Ishikawa (cell line): ENCODE measurements at regions not wholly inside any gene's neighbourhood (a gene's known extent, or its start where the extent isn't known, plus 50 kb on each side); places are given as distances from the start of the nearest gene placed in this dataset.

Source experiments
- CEBPB ChIP-seq: IDR thresholded peaks from 2 replicates; pipeline ENCODE4 v1.6.1; 2012
- CREB1 ChIP-seq: IDR thresholded peaks from 2 replicates; pipeline ENCODE4 v1.6.1; 2012; ENCODE audit warnings: low read depth
- EGR1 ChIP-seq: IDR thresholded peaks from 2 replicates; pipeline ENCODE4 v1.6.1; 2012
- EP300 ChIP-seq: IDR thresholded peaks from 2 replicates; pipeline ENCODE4 v1.6.1; 2012; ENCODE audit warnings: borderline replicate concordance
- FOXM1 ChIP-seq: IDR thresholded peaks from 2 replicates; pipeline ENCODE4 v1.6.1; 2012; ENCODE audit warnings: low read depth, borderline replicate concordance
- MAX ChIP-seq: IDR thresholded peaks from 2 replicates; pipeline ENCODE4 v1.6.1; 2012
- NFIC ChIP-seq: IDR thresholded peaks from 2 replicates; pipeline ENCODE4 v1.6.1; 2012
- RAD21 ChIP-seq: IDR thresholded peaks from 2 replicates; pipeline ENCODE4 v1.6.1; 2012; ENCODE audit warnings: low read depth
- REST ChIP-seq: IDR thresholded peaks from 2 replicates; pipeline ENCODE4 v1.6.1; 2012; ENCODE audit warnings: low read depth, mild to moderate bottlenecking
- TAF1 ChIP-seq: IDR thresholded peaks from 2 replicates; pipeline ENCODE4 v1.6.1; 2012; ENCODE audit warnings: low read depth, mild to moderate bottlenecking
- TCF12 ChIP-seq: IDR thresholded peaks from 2 replicates; pipeline ENCODE4 v1.6.1; 2012; ENCODE audit warnings: low read depth
- TEAD4 ChIP-seq: IDR thresholded peaks from 2 replicates; pipeline ENCODE4 v1.6.1; 2012
- YY1 ChIP-seq: IDR thresholded peaks from 2 replicates; pipeline ENCODE4 v1.6.1; 2012; ENCODE audit warnings: low read depth
- ZBTB7A ChIP-seq: IDR thresholded peaks from 2 replicates; pipeline ENCODE4 v1.6.1; 2012; ENCODE audit warnings: low read depth
- TF ChIP-seq, protein P1 (sequence below): IDR thresholded peaks from 2 replicates; pipeline ENCODE4 v1.6.1; 2012

DNA sequence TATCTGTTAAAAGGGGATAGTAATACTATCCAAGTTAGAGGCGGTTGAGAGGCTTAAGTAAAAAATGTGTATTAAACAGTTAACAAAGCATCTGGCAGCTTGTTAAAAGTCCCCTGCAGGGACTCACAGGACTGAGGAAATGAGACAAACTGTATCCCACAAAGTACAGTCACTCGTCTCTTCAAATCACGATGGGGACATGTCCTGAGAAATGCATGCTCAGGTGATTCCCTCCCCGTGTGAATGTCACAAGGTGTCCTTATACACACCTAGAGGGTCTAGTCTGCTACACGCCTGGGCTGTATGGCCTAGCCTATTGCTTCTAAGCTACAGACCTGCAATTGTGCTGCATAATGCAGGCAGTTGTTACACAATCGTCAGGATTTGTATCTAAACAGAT, 237.0 kb downstream of the IRX2 start:
- TF ChIP-seq REST, result no peak
- TF ChIP-seq CEBPB, result no peak
- TF ChIP-seq RAD21, result no peak
- no peak for TF ChIP-seq ZBTB7A
- TF ChIP-seq CREB1, result no peak
- TF ChIP-seq YY1, result no peak
- no peak for TF ChIP-seq FOXM1
- TF ChIP-seq, protein P1, sequence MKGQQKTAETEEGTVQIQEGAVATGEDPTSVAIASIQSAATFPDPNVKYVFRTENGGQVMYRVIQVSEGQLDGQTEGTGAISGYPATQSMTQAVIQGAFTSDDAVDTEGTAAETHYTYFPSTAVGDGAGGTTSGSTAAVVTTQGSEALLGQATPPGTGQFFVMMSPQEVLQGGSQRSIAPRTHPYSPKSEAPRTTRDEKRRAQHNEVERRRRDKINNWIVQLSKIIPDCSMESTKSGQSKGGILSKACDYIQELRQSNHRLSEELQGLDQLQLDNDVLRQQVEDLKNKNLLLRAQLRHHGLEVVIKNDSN, result no peak
- no peak for TF ChIP-seq TAF1

GRCh38 chr5:2511706-2512105, 239.8 kb downstream of the IRX2 start:
- TF ChIP-seq TCF12, result no peak
- TF ChIP-seq EGR1, result no peak
- no peak for TF ChIP-seq REST
- TF ChIP-seq YY1, result no peak
- no peak for TF ChIP-seq TEAD4
- TF ChIP-seq TAF1, result no peak
- no peak for TF ChIP-seq RAD21
- no peak for TF ChIP-seq EP300
- TF ChIP-seq FOXM1, result no peak
- no peak for TF ChIP-seq CREB1
- no peak for TF ChIP-seq MAX
- no peak for TF ChIP-seq NFIC
- no peak for TF ChIP-seq CEBPB
- no peak for TF ChIP-seq ZBTB7A
- TF ChIP-seq, protein P1, result no peak

- TF ChIP-seq TEAD4 (no peak), FOXM1 (no peak), CREB1 (no peak), RAD21 (no peak), CEBPB (no peak)
- TF ChIP-seq, protein P1, result no peak
Measured at GRCh38 chr5:2511126-2511525, 240.4 kb downstream of the IRX2 start.

DNA sequence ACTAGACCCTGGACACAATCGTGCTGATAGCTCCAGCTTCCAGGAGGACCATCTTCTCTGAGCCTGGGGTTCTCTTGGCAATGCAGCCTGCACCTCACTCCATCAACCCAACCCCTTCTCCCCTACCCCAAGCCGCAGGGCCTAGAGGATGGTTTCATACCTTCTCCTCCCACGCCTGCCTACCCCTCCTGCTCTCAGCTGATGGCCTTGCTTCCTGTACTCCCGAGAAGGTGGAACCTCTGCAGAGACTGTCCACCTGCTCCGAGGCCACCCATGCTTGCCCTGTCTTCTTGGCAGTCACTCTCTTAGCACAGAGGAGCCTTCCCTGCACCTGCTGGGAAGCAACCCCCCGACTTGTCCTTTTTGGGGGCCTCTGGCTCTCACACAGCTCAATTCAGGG, 241.9 kb downstream of the IRX2 start:
- TF ChIP-seq REST (no peak), FOXM1 (no peak), MAX (no peak), ZBTB7A (no peak)

GRCh38 chr5:2508514-2508913, 243.0 kb downstream of the IRX2 start:
- no peak for TF ChIP-seq FOXM1
- TF ChIP-seq TAF1, result no peak
- TF ChIP-seq EP300, result no peak
- no peak for TF ChIP-seq REST
- no peak for TF ChIP-seq TCF12
- no peak for TF ChIP-seq CEBPB
- TF ChIP-seq EGR1, result no peak
- TF ChIP-seq YY1, result no peak
- no peak for TF ChIP-seq MAX
- no peak for TF ChIP-seq TEAD4
- no peak for TF ChIP-seq CREB1
- no peak for TF ChIP-seq RAD21
- TF ChIP-seq, protein P1, result no peak
- no peak for TF ChIP-seq ZBTB7A
- TF ChIP-seq NFIC, result no peak
